ENCODE measurements at regions not wholly inside any gene's neighbourhood (a gene's known extent, or its start where the extent isn't known, plus 50 kb on each side); places are given as distances from the start of the nearest gene placed in this dataset.
"Not testable (repeated sequence)": the region's sequence is repeated elsewhere in the genome, so short reads cannot be mapped to it uniquely, and the experiment has no call there.

DNA sequence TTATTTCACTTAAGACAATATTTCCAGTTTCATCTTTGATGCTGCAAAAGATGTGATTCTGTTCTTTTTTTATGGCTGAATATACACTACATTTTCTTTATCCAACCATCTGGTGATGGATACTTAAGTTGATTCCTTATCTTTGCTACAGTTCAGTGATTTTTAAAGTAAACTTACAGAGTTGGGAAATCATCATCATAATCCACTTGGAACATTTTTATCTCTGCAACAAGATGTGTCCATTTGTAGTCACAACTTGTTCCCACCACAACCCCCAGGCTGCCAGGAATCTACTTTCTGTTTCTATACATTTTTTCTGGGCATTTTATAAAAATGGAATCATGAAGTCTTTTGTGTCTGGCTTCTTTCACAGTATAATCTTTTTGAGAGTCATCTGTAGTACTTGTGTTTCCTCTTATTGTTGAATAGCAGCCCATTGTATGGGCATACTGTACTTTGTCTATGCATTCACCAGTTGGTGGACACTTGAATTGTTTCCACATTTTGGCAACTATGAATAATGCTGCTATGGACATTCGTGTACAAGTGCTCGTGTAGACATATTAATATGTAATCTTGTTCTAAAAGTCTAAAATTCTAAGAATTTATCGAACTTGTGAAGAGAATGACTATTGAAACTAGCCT, 212.5 kb upstream of the DDHD1 start:
- Histone ChIP-seq H3K4me3 (replicated peaks in 1 of 3; ENCODE audit: low read depth in 2 of 3, low read length in 3 of 3) (no peak overlapping the region), H3K36me3 (replicated peaks in 1 of 2; ENCODE audit: control insufficient read depth in 1 of 2, insufficient read depth in 2 of 2, low read length in 2 of 2) (no peaks in the 10 kb centered on the region), H3K9me3 (replicated peaks in 1 of 2; ENCODE audit: control insufficient read depth in 1 of 2, insufficient read depth in 1 of 2, low read length in 2 of 2) (peaks cover 10 to 19% of the 10 kb centered on the region in 2 donors), H3K27ac (ENCODE audit: low read depth in 1 of 2, low read length in 2 of 2) (no peak overlapping the region), H3K27me3 (ENCODE audit: control insufficient read depth in 2 of 2, insufficient read depth in 2 of 2, low read length in 2 of 2) (no peaks in the 10 kb centered on the region), H3K4me1 (ENCODE audit: control insufficient read depth in 1 of 2, insufficient read depth in 2 of 2, low read length in 2 of 2) (no peaks in the 10 kb centered on the region), H3K4me2 (replicated peaks; ENCODE audit: extremely low read depth, low read length, poor library complexity, severe bottlenecking) (no peak overlapping the region), H3K79me2 (ENCODE audit: insufficient read depth, low read length) (no peaks in the 10 kb centered on the region), H4K20me1 (ENCODE audit: insufficient read depth, low read length) (no peaks in the 10 kb centered on the region), H2AFZ (ENCODE audit: insufficient read depth, low read depth, low read length, poor library complexity, severe bottlenecking) (no peak overlapping the region), H3K9ac (ENCODE audit: insufficient read depth, low read length, poor library complexity, severe bottlenecking) (no peak overlapping the region)
- Mint-ChIP-seq H3K9me3 (peaks cover 19 to 37% (median 27%) of the 10 kb centered on the region in 7 donors), H3K27ac (no peak overlapping the region), H3K27me3 (ENCODE audit: low read depth in 3 of 3) (peaks cover 0 to 1% (median 0%) of the 10 kb centered on the region in 3 donors), H3K4me3 (no peak overlapping the region), H3K4me1 (no peaks in the 10 kb centered on the region), H3K36me3 (no peaks in the 10 kb centered on the region)
- TF ChIP-seq, protein P1, sequence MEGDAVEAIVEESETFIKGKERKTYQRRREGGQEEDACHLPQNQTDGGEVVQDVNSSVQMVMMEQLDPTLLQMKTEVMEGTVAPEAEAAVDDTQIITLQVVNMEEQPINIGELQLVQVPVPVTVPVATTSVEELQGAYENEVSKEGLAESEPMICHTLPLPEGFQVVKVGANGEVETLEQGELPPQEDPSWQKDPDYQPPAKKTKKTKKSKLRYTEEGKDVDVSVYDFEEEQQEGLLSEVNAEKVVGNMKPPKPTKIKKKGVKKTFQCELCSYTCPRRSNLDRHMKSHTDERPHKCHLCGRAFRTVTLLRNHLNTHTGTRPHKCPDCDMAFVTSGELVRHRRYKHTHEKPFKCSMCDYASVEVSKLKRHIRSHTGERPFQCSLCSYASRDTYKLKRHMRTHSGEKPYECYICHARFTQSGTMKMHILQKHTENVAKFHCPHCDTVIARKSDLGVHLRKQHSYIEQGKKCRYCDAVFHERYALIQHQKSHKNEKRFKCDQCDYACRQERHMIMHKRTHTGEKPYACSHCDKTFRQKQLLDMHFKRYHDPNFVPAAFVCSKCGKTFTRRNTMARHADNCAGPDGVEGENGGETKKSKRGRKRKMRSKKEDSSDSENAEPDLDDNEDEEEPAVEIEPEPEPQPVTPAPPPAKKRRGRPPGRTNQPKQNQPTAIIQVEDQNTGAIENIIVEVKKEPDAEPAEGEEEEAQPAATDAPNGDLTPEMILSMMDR (IDR thresholded peaks at IDR 0.05): no peak
- no peak for DNase-seq
- intact Hi-C loops (cut with micrococcal nuclease): no loop called here
- no CpG with 5 or more reads among the region's 3 CpGs for WGBS (ENCODE audit: insufficient coverage)

- WGBS (ENCODE audit: insufficient coverage): no CpG with 5 or more reads among the region's 2 CpGs
- peaks cover 19 to 46% (median 34%) of the 10 kb centered on the region in 7 donors for H3K9me3 Mint-ChIP-seq
Observed at GRCh38 chr14:53362916-53363315, 209.8 kb upstream of the DDHD1 start.

More at GRCh38 chr14:53362916-53363315, 209.8 kb upstream of the DDHD1 start:
- H3K27ac Mint-ChIP-seq; intact Hi-C loops (cut with micrococcal nuclease); H3K27ac ChIP-seq (ENCODE audit: low read depth in 1 of 2, low read length in 2 of 2); H3K4me1 ChIP-seq (ENCODE audit: control insufficient read depth in 1 of 2, insufficient read depth in 2 of 2, low read length in 2 of 2); H3K4me3 ChIP-seq (replicated peaks in 1 of 3; ENCODE audit: low read depth in 2 of 3, low read length in 3 of 3); H2AFZ ChIP-seq (ENCODE audit: insufficient read depth, low read depth, low read length, poor library complexity, severe bottlenecking); H3K36me3 ChIP-seq (replicated peaks in 1 of 2; ENCODE audit: control insufficient read depth in 1 of 2, insufficient read depth in 2 of 2, low read length in 2 of 2); H3K27me3 Mint-ChIP-seq (ENCODE audit: low read depth in 3 of 3); H3K79me2 ChIP-seq (ENCODE audit: insufficient read depth, low read length); H3K4me1 Mint-ChIP-seq; H3K4me3 Mint-ChIP-seq; H4K20me1 ChIP-seq (ENCODE audit: insufficient read depth, low read length); DNase-seq; H3K4me2 ChIP-seq (replicated peaks; ENCODE audit: extremely low read depth, low read length, poor library complexity, severe bottlenecking); H3K27me3 ChIP-seq (ENCODE audit: control insufficient read depth in 2 of 2, insufficient read depth in 2 of 2, low read length in 2 of 2); H3K36me3 Mint-ChIP-seq; H3K9ac ChIP-seq (ENCODE audit: insufficient read depth, low read length, poor library complexity, severe bottlenecking): not testable (repeated sequence)
- H3K9me3 ChIP-seq (replicated peaks in 1 of 2; ENCODE audit: control insufficient read depth in 1 of 2, insufficient read depth in 1 of 2, low read length in 2 of 2): peaks cover 10 to 24% of the 10 kb centered on the region in 2 donors

Measured in CD14-positive monocyte (primary cell).